ENCODE measurements at regions not wholly inside any gene's neighbourhood (a gene's known extent, or its start where the extent isn't known, plus 50 kb on each side); places are given as distances from the start of the nearest gene placed in this dataset.

DNA sequence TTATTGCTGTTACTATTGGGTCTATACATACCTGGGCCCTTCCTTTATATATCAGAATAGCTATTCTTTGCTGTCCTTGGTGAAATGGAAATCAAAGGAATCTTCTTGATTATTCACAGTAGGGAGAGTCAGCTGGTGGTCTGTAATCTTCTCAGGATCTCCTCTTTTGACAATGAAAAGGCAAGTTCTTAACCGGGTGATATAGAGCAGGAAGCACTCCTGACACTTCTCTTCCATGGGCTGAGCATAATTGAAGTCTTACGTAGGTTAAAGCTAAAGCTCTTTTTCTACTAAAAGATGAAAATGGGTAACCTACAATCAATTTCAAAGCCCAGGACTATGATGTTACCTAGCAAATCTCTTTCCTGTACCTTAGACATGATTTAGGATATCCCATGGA, 274.9 kb upstream of the LCORL start:
- TF ChIP-seq, protein P1, sequence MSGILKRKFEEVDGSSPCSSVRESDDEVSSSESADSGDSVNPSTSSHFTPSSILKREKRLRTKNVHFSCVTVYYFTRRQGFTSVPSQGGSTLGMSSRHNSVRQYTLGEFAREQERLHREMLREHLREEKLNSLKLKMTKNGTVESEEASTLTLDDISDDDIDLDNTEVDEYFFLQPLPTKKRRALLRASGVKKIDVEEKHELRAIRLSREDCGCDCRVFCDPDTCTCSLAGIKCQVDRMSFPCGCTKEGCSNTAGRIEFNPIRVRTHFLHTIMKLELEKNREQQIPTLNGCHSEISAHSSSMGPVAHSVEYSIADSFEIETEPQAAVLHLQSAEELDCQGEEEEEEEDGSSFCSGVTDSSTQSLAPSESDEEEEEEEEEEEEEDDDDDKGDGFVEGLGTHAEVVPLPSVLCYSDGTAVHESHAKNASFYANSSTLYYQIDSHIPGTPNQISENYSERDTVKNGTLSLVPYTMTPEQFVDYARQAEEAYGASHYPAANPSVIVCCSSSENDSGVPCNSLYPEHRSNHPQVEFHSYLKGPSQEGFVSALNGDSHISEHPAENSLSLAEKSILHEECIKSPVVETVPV (CRISPR knock-in tag; IDR thresholded peaks at IDR 0.05): no peak
- TF ChIP-seq TOX (CRISPR knock-in tag; IDR thresholded peaks at IDR 0.05; ENCODE audit: borderline replicate concordance) (no peak), ESRRG (CRISPR knock-in tag; IDR thresholded peaks at IDR 0.05) (no peak), OSR1 (CRISPR knock-in tag; IDR thresholded peaks at IDR 0.05) (no peak), ZFP30 (CRISPR knock-in tag; IDR thresholded peaks at IDR 0.05) (no peak), ISL1 (CRISPR knock-in tag; IDR thresholded peaks at IDR 0.05) (no peak), ARNTL (CRISPR knock-in tag; IDR thresholded peaks at IDR 0.05; ENCODE audit: borderline replicate concordance, low read depth) (no peak), CSDC2 (CRISPR knock-in tag; IDR thresholded peaks at IDR 0.05) (no peak)
- TF ChIP-seq, protein P2, sequence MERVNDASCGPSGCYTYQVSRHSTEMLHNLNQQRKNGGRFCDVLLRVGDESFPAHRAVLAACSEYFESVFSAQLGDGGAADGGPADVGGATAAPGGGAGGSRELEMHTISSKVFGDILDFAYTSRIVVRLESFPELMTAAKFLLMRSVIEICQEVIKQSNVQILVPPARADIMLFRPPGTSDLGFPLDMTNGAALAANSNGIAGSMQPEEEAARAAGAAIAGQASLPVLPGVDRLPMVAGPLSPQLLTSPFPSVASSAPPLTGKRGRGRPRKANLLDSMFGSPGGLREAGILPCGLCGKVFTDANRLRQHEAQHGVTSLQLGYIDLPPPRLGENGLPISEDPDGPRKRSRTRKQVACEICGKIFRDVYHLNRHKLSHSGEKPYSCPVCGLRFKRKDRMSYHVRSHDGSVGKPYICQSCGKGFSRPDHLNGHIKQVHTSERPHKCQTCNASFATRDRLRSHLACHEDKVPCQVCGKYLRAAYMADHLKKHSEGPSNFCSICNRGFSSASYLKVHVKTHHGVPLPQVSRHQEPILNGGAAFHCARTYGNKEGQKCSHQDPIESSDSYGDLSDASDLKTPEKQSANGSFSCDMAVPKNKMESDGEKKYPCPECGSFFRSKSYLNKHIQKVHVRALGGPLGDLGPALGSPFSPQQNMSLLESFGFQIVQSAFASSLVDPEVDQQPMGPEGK (CRISPR knock-in tag; IDR thresholded peaks at IDR 0.05; ENCODE audit: borderline replicate concordance): no peak
- TF ChIP-seq, protein P3, sequence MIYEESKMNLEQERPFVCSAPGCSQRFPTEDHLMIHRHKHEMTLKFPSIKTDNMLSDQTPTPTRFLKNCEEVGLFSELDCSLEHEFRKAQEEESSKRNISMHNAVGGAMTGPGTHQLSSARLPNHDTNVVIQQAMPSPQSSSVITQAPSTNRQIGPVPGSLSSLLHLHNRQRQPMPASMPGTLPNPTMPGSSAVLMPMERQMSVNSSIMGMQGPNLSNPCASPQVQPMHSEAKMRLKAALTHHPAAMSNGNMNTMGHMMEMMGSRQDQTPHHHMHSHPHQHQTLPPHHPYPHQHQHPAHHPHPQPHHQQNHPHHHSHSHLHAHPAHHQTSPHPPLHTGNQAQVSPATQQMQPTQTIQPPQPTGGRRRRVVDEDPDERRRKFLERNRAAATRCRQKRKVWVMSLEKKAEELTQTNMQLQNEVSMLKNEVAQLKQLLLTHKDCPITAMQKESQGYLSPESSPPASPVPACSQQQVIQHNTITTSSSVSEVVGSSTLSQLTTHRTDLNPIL (CRISPR knock-in tag; IDR thresholded peaks at IDR 0.05; ENCODE audit: low read depth): no peak

Measured in SK-N-SH treated with all-trans-retinoic acid at 6 μM for 48 hours (cell line).